ENCODE measurements at regions not wholly inside any gene's neighbourhood (a gene's known extent, or its start where the extent isn't known, plus 50 kb on each side); places are given as distances from the start of the nearest gene placed in this dataset.

DNA sequence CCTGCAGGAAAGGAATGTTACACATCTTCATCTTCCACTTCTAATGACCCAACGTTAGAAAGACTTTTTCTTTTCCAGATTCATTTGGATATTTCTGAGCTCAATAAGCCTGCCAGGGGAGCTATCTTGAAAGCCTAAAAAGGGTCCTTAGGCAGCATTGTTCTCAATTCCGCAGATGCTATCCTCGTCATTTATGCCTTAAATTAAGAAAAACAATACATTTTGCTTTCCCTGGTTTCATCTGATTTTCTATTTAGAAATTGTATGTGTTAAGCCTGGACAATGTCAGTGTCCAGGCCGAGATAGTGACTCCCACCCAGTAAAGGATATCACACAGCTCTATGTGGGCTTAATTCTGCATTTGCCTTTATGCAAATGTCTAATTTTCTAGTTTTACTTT is 721.3 kb downstream of the DIAPH3 start (continued):
- TF ChIP-seq SMAD4 (CRISPR knock-in tag; IDR thresholded peaks at IDR 0.05), result no peak
- TF ChIP-seq NR1H2 (CRISPR knock-in tag; IDR thresholded peaks at IDR 0.05), result no peak
- no peak for TF ChIP-seq TP53 (CRISPR knock-in tag; IDR thresholded peaks at IDR 0.05)
- TF ChIP-seq, protein P1, sequence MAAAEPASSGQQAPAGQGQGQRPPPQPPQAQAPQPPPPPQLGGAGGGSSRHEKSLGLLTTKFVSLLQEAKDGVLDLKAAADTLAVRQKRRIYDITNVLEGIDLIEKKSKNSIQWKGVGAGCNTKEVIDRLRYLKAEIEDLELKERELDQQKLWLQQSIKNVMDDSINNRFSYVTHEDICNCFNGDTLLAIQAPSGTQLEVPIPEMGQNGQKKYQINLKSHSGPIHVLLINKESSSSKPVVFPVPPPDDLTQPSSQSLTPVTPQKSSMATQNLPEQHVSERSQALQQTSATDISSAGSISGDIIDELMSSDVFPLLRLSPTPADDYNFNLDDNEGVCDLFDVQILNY (CRISPR knock-in tag; IDR thresholded peaks at IDR 0.05), result no peak

DNA sequence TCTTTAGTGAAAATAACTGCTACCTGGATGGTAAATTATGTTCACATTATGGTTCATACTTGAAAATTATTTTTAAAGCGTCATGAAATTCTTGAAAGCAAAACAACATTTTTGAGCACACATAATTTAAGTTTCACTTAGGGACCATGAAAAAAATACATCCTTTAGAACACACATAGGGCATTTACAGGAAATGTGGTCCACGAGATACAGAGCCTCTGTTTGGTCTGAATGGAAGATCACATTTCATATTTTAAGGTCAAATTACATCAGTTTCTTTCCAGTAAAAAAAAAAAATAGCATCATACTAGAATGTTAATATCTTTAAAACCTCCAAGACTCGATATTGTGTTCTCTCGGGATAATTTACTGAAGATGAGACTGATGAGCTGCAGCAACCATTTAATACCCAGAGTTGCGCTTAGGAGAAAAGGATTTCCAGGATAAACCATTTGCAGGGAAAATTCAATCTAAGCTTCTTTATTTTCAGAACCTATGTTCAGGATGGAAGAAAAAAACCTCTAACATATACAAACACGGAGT is 720.7 kb downstream of the DIAPH3 start:
- H3K4me3 Mint-ChIP-seq, result no peak overlapping the region
- ATAC-seq (no peak), DNase-seq (ENCODE audit: low spot score) (no peak)
- POLR2A ChIA-PET, result no interaction called here
- CTCF ChIA-PET, result no interaction called here
- H3K36me3 Mint-ChIP-seq, result peaks cover 10% of the 10 kb centered on the region
- H3K4me1 Mint-ChIP-seq, result peaks cover 66% of the 10 kb centered on the region
- peaks cover 13% of the 10 kb centered on the region for H3K9me3 Mint-ChIP-seq
- no peak overlapping the region for H3K27ac Mint-ChIP-seq
- TF ChIP-seq EMX1 (CRISPR knock-in tag; IDR thresholded peaks at IDR 0.05), result no peak
- TF ChIP-seq, protein P2, sequence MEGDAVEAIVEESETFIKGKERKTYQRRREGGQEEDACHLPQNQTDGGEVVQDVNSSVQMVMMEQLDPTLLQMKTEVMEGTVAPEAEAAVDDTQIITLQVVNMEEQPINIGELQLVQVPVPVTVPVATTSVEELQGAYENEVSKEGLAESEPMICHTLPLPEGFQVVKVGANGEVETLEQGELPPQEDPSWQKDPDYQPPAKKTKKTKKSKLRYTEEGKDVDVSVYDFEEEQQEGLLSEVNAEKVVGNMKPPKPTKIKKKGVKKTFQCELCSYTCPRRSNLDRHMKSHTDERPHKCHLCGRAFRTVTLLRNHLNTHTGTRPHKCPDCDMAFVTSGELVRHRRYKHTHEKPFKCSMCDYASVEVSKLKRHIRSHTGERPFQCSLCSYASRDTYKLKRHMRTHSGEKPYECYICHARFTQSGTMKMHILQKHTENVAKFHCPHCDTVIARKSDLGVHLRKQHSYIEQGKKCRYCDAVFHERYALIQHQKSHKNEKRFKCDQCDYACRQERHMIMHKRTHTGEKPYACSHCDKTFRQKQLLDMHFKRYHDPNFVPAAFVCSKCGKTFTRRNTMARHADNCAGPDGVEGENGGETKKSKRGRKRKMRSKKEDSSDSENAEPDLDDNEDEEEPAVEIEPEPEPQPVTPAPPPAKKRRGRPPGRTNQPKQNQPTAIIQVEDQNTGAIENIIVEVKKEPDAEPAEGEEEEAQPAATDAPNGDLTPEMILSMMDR (IDR thresholded peaks at IDR 0.05), result no peak
- TF ChIP-seq, protein P3, sequence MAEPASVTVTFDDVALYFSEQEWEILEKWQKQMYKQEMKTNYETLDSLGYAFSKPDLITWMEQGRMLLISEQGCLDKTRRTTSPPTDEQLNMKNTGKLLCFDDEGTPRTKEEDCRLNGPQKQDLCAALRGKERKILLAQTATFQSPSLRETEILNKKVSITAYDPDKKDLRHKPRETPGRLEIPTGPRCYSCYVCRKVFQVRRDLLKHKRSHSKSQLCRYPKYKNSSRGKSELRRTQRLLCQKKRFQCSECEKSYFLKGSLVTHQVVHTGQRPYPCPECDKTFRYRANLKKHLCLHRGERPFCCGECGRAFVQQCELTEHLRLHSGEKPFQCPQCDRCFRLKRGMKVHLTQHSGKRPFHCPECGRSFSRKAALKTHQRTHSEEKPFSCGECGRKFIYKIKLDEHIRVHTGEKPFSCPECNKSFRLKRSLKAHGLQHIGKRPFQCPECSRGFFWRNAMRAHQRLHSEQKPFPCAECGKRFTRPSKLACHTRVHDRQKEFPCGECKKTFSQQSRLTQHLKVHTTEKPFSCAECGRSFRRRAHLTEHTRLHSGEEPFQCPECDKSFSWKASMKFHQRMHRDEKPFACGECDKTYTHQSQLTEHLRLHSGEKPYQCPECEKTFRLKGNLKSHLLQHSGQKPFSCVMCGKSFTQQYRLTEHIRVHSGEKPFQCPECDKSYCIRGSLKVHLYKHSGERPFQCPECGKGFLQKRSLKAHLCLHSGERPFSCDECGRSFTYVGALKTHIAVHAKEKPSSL (CRISPR knock-in tag; conservative IDR thresholded peaks at IDR 0.05), result no peak
- TF ChIP-seq, protein P4, sequence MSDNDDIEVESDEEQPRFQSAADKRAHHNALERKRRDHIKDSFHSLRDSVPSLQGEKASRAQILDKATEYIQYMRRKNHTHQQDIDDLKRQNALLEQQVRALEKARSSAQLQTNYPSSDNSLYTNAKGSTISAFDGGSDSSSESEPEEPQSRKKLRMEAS (CRISPR knock-in tag; IDR thresholded peaks at IDR 0.05), result no peak
- H3K27me3 Mint-ChIP-seq (ENCODE audit: low read depth), result peaks cover 40% of the 10 kb centered on the region

DNA sequence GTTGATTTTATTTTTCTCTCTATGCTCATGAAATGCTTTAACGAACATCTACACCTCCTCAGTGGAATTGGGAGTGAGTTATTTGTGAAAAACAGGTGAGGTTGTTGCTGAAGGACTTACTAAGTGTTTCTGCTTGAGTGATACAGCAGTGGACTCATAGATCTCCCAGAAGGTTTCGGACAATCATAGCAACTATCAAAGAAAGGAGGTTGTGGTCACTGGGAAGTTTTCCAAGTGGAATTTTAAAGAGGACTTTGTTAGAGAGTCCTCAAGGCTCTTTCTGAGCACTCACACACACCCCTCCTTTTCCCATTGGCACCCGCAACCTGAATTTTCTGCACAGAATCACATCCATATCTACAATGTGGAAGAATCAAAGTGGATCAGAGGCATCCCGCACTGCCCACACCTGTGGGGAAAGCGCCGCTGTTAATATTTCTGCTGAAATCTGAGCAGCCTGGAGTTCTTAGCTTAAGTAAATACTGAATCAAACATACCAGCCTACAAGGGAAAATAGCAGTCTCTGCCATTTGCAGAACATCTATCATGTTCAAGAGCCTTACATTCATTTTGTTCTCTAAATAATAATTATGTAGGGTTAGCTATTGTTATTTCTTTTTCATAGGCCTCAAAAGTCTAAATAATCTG is 719.4 kb downstream of the DIAPH3 start:
- peaks cover 78% of the 10 kb centered on the region for H3K4me1 Mint-ChIP-seq
- H3K27ac Mint-ChIP-seq, result no peak overlapping the region
- no peak for DNase-seq (ENCODE audit: low spot score)
- ChIA-PET POLR2A (no interaction called here), CTCF (no interaction called here)
- H3K27me3 Mint-ChIP-seq (ENCODE audit: low read depth), result peaks cover 50% of the 10 kb centered on the region
- peaks cover 7% of the 10 kb centered on the region for H3K9me3 Mint-ChIP-seq
- H3K4me3 Mint-ChIP-seq, result no peak overlapping the region
- H3K36me3 Mint-ChIP-seq, result peaks cover 5% of the 10 kb centered on the region
- ATAC-seq, result no peak
- TF ChIP-seq, protein P5, sequence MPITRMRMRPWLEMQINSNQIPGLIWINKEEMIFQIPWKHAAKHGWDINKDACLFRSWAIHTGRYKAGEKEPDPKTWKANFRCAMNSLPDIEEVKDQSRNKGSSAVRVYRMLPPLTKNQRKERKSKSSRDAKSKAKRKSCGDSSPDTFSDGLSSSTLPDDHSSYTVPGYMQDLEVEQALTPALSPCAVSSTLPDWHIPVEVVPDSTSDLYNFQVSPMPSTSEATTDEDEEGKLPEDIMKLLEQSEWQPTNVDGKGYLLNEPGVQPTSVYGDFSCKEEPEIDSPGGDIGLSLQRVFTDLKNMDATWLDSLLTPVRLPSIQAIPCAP (CRISPR knock-in tag; IDR thresholded peaks at IDR 0.05), result no peak
- TF ChIP-seq MYBL2 (CRISPR knock-in tag; IDR thresholded peaks at IDR 0.05) (no peak), CREM (CRISPR knock-in tag; IDR thresholded peaks at IDR 0.05) (no peak)
- TF ChIP-seq, protein P6, sequence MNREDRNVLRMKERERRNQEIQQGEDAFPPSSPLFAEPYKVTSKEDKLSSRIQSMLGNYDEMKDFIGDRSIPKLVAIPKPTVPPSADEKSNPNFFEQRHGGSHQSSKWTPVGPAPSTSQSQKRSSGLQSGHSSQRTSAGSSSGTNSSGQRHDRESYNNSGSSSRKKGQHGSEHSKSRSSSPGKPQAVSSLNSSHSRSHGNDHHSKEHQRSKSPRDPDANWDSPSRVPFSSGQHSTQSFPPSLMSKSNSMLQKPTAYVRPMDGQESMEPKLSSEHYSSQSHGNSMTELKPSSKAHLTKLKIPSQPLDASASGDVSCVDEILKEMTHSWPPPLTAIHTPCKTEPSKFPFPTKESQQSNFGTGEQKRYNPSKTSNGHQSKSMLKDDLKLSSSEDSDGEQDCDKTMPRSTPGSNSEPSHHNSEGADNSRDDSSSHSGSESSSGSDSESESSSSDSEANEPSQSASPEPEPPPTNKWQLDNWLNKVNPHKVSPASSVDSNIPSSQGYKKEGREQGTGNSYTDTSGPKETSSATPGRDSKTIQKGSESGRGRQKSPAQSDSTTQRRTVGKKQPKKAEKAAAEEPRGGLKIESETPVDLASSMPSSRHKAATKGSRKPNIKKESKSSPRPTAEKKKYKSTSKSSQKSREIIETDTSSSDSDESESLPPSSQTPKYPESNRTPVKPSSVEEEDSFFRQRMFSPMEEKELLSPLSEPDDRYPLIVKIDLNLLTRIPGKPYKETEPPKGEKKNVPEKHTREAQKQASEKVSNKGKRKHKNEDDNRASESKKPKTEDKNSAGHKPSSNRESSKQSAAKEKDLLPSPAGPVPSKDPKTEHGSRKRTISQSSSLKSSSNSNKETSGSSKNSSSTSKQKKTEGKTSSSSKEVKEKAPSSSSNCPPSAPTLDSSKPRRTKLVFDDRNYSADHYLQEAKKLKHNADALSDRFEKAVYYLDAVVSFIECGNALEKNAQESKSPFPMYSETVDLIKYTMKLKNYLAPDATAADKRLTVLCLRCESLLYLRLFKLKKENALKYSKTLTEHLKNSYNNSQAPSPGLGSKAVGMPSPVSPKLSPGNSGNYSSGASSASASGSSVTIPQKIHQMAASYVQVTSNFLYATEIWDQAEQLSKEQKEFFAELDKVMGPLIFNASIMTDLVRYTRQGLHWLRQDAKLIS (CRISPR knock-in tag; IDR thresholded peaks at IDR 0.05; ENCODE audit: borderline replicate concordance), result no peak
- TF ChIP-seq, protein P7, sequence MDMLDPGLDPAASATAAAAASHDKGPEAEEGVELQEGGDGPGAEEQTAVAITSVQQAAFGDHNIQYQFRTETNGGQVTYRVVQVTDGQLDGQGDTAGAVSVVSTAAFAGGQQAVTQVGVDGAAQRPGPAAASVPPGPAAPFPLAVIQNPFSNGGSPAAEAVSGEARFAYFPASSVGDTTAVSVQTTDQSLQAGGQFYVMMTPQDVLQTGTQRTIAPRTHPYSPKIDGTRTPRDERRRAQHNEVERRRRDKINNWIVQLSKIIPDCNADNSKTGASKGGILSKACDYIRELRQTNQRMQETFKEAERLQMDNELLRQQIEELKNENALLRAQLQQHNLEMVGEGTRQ (CRISPR knock-in tag; IDR thresholded peaks at IDR 0.05), result no peak
- TF ChIP-seq, protein P8, sequence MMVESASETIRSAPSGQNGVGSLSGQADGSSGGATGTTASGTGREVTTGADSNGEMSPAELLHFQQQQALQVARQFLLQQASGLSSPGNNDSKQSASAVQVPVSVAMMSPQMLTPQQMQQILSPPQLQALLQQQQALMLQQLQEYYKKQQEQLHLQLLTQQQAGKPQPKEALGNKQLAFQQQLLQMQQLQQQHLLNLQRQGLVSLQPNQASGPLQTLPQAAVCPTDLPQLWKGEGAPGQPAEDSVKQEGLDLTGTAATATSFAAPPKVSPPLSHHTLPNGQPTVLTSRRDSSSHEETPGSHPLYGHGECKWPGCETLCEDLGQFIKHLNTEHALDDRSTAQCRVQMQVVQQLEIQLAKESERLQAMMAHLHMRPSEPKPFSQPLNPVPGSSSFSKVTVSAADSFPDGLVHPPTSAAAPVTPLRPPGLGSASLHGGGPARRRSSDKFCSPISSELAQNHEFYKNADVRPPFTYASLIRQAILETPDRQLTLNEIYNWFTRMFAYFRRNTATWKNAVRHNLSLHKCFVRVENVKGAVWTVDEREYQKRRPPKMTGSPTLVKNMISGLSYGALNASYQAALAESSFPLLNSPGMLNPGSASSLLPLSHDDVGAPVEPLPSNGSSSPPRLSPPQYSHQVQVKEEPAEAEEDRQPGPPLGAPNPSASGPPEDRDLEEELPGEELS (CRISPR knock-in tag; IDR thresholded peaks at IDR 0.05), result no peak

Data from WTC11 (cell line).